ENCODE measurements at regions not wholly inside any gene's neighbourhood (a gene's known extent, or its start where the extent isn't known, plus 50 kb on each side); places are given as distances from the start of the nearest gene placed in this dataset.
"Not testable (repeated sequence)": the region's sequence is repeated elsewhere in the genome, so short reads cannot be mapped to it uniquely, and the experiment has no call there.

- no peak overlapping the region for H3K4me3 ChIP-seq (ENCODE audit: low read length)
- no peaks in the 10 kb centered on the region for H3K36me3 ChIP-seq (ENCODE audit: insufficient read depth, low read depth, low read length)
- H3K27me3 ChIP-seq (ENCODE audit: insufficient read depth, low read length) = no peaks in the 10 kb centered on the region
- H3K9ac ChIP-seq (ENCODE audit: low read depth, low read length) = no peak overlapping the region
- no peak overlapping the region for H3K27ac ChIP-seq (ENCODE audit: low read length)
- H3K9me3 ChIP-seq (ENCODE audit: insufficient read depth, low read depth, low read length) = peaks cover 7% of the 10 kb centered on the region; the same call in 1 of the 2 replicates
- H3K4me1 ChIP-seq (ENCODE audit: insufficient read depth, low read length) = no peaks in the 10 kb centered on the region
Observed at GRCh38 chr21:19540287-19540686, 1136.7 kb upstream of the TMPRSS15 start.

- H3K4me3 ChIP-seq (ENCODE audit: low read length) = no peak overlapping the region
- H3K4me1 ChIP-seq (ENCODE audit: insufficient read depth, low read length) = no peaks in the 10 kb centered on the region
- no peaks in the 10 kb centered on the region for H3K27me3 ChIP-seq (ENCODE audit: insufficient read depth, low read length)
- H3K36me3 ChIP-seq (ENCODE audit: insufficient read depth, low read depth, low read length) = 0 out of 2 replicates have a peak, but pooled peaks cover 3% of the 10 kb centered on the region
- no peak overlapping the region for H3K9ac ChIP-seq (ENCODE audit: low read depth, low read length)
- H3K9me3 ChIP-seq (ENCODE audit: insufficient read depth, low read depth, low read length) = peaks cover 12% of the 10 kb centered on the region
- H3K27ac ChIP-seq (ENCODE audit: low read length) = no peak overlapping the region
Observed at GRCh38 chr21:19541602-19542001, 1138.0 kb upstream of the TMPRSS15 start.

GRCh38 chr21:19544493-19544892, 1140.9 kb upstream of the TMPRSS15 start:
- H3K9ac ChIP-seq (ENCODE audit: low read depth, low read length); H3K27me3 ChIP-seq (ENCODE audit: insufficient read depth, low read length); H3K4me1 ChIP-seq (ENCODE audit: insufficient read depth, low read length); H3K4me3 ChIP-seq (ENCODE audit: low read length); H3K36me3 ChIP-seq (ENCODE audit: insufficient read depth, low read depth, low read length); H3K27ac ChIP-seq (ENCODE audit: low read length): not testable (repeated sequence)
- H3K9me3 ChIP-seq (ENCODE audit: insufficient read depth, low read depth, low read length) = peaks cover 14% of the 10 kb centered on the region

- Histone ChIP-seq H3K4me3 (ENCODE audit: low read length) (no peak overlapping the region), H3K36me3 (ENCODE audit: insufficient read depth, low read depth, low read length) (peaks cover 13% of the 10 kb centered on the region; the same call in 1 of the 2 replicates), H3K27me3 (ENCODE audit: insufficient read depth, low read length) (no peaks in the 10 kb centered on the region), H3K9me3 (ENCODE audit: insufficient read depth, low read depth, low read length) (peaks cover 19% of the 10 kb centered on the region), H3K9ac (ENCODE audit: low read depth, low read length) (no peak overlapping the region), H3K27ac (ENCODE audit: low read length) (no peak overlapping the region), H3K4me1 (ENCODE audit: insufficient read depth, low read length) (peaks cover 8% of the 10 kb centered on the region; the same call in 1 of the 2 replicates)
Observed at GRCh38 chr21:19547951-19548840, 1144.6 kb upstream of the TMPRSS15 start.

- Histone ChIP-seq H3K27ac (ENCODE audit: low read length) (peak overlapping the region; percentile 66), H3K9me3 (ENCODE audit: insufficient read depth, low read depth, low read length) (peaks cover 5% of the 10 kb centered on the region; the same call in 1 of the 2 replicates), H3K27me3 (ENCODE audit: insufficient read depth, low read length) (no peaks in the 10 kb centered on the region), H3K4me1 (ENCODE audit: insufficient read depth, low read length) (peaks cover 38% of the 10 kb centered on the region), H3K9ac (ENCODE audit: low read depth, low read length) (peak overlapping the region; percentile 44; the same call in 1 of the 2 replicates), H3K36me3 (ENCODE audit: insufficient read depth, low read depth, low read length) (peaks cover 8% of the 10 kb centered on the region; the same call in 1 of the 2 replicates), H3K4me3 (ENCODE audit: low read length) (peak overlapping the region; percentile 37)
Observed at GRCh38 chr21:19553919-19554615, 1150.5 kb upstream of the TMPRSS15 start.

- Histone ChIP-seq H3K27ac (ENCODE audit: low read length) (no peak overlapping the region), H3K36me3 (ENCODE audit: insufficient read depth, low read depth, low read length) (0 out of 2 replicates have a peak, but pooled peaks cover under 1% of the 10 kb centered on the region), H3K9ac (ENCODE audit: low read depth, low read length) (no peak overlapping the region), H3K4me3 (ENCODE audit: low read length) (no peak overlapping the region), H3K27me3 (ENCODE audit: insufficient read depth, low read length) (no peaks in the 10 kb centered on the region), H3K4me1 (ENCODE audit: insufficient read depth, low read length) (peaks cover 38% of the 10 kb centered on the region), H3K9me3 (ENCODE audit: insufficient read depth, low read depth, low read length) (no peaks in the 10 kb centered on the region)
Observed at GRCh38 chr21:19557046-19557445, 1153.5 kb upstream of the TMPRSS15 start.

- no peaks in the 10 kb centered on the region for H3K27me3 ChIP-seq (ENCODE audit: insufficient read depth, low read length)
- no peak overlapping the region for H3K27ac ChIP-seq (ENCODE audit: low read length)
- H3K4me1 ChIP-seq (ENCODE audit: insufficient read depth, low read length) = peaks cover 37% of the 10 kb centered on the region
- H3K36me3 ChIP-seq (ENCODE audit: insufficient read depth, low read depth, low read length) = no peaks in the 10 kb centered on the region
- no peak overlapping the region for H3K4me3 ChIP-seq (ENCODE audit: low read length)
- H3K9me3 ChIP-seq (ENCODE audit: insufficient read depth, low read depth, low read length) = no peaks in the 10 kb centered on the region
- no peak overlapping the region for H3K9ac ChIP-seq (ENCODE audit: low read depth, low read length)
Observed at GRCh38 chr21:19557488-19557887, 1153.9 kb upstream of the TMPRSS15 start.

GRCh38 chr21:19565587-19565986, 1162.0 kb upstream of the TMPRSS15 start:
- Histone ChIP-seq H3K9ac (ENCODE audit: low read depth, low read length) (no peak overlapping the region), H3K27me3 (ENCODE audit: insufficient read depth, low read length) (no peaks in the 10 kb centered on the region), H3K27ac (ENCODE audit: low read length) (no peak overlapping the region), H3K4me1 (ENCODE audit: insufficient read depth, low read length) (no peaks in the 10 kb centered on the region), H3K36me3 (ENCODE audit: insufficient read depth, low read depth, low read length) (no peaks in the 10 kb centered on the region), H3K9me3 (ENCODE audit: insufficient read depth, low read depth, low read length) (no peaks in the 10 kb centered on the region), H3K4me3 (ENCODE audit: low read length) (no peak overlapping the region)

GRCh38 chr21:19566975-19567374, 1163.4 kb upstream of the TMPRSS15 start:
- H3K9me3 ChIP-seq (ENCODE audit: insufficient read depth, low read depth, low read length) = no peaks in the 10 kb centered on the region
- no peak overlapping the region for H3K27ac ChIP-seq (ENCODE audit: low read length)
- H3K9ac ChIP-seq (ENCODE audit: low read depth, low read length) = no peak overlapping the region
- H3K4me1 ChIP-seq (ENCODE audit: insufficient read depth, low read length) = no peaks in the 10 kb centered on the region
- no peaks in the 10 kb centered on the region for H3K36me3 ChIP-seq (ENCODE audit: insufficient read depth, low read depth, low read length)
- H3K27me3 ChIP-seq (ENCODE audit: insufficient read depth, low read length) = no peaks in the 10 kb centered on the region
- no peak overlapping the region for H3K4me3 ChIP-seq (ENCODE audit: low read length)

- no peak overlapping the region for H3K4me3 ChIP-seq (ENCODE audit: low read length)
- H3K4me1 ChIP-seq (ENCODE audit: insufficient read depth, low read length) = no peaks in the 10 kb centered on the region
- no peak overlapping the region for H3K9ac ChIP-seq (ENCODE audit: low read depth, low read length)
- no peaks in the 10 kb centered on the region for H3K27me3 ChIP-seq (ENCODE audit: insufficient read depth, low read length)
- H3K27ac ChIP-seq (ENCODE audit: low read length) = no peak overlapping the region
- H3K9me3 ChIP-seq (ENCODE audit: insufficient read depth, low read depth, low read length) = no peaks in the 10 kb centered on the region
- no peaks in the 10 kb centered on the region for H3K36me3 ChIP-seq (ENCODE audit: insufficient read depth, low read depth, low read length)
Observed at GRCh38 chr21:19577381-19577780, 1173.8 kb upstream of the TMPRSS15 start.

GRCh38 chr21:19590044-19590443, 1186.5 kb upstream of the TMPRSS15 start:
- Histone ChIP-seq H3K27ac (ENCODE audit: low read length) (no peak overlapping the region), H3K9ac (ENCODE audit: low read depth, low read length) (no peak overlapping the region), H3K4me3 (ENCODE audit: low read length) (no peak overlapping the region), H3K4me1 (ENCODE audit: insufficient read depth, low read length) (no peaks in the 10 kb centered on the region), H3K36me3 (ENCODE audit: insufficient read depth, low read depth, low read length) (no peaks in the 10 kb centered on the region), H3K27me3 (ENCODE audit: insufficient read depth, low read length) (no peaks in the 10 kb centered on the region), H3K9me3 (ENCODE audit: insufficient read depth, low read depth, low read length) (no peaks in the 10 kb centered on the region)
